ENCODE measurements at regions not wholly inside any gene's neighbourhood (a gene's known extent, or its start where the extent isn't known, plus 50 kb on each side); places are given as distances from the start of the nearest gene placed in this dataset.

DNA sequence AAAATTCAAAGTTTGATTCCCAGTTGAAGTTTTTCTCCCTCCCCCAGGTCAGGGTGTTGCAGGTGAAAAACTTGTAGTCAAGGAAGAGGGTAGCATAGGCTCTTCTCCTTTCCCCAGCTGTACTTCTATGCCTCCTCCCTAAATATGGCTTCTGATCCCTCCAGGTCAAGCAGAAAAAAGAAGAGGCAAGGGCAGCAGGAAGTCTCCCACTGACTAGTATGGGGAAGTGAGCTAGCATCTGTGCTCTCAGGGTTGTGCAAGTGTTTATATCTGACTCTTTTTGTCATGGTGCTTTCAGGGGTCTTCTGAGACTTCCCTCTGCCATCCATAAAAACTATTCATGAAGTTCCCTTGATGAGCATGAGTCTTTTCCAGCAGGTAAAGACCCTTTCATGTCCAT is 76.0 kb downstream of the ATPSCKMT start:
- no peak for DNase-seq

DNA sequence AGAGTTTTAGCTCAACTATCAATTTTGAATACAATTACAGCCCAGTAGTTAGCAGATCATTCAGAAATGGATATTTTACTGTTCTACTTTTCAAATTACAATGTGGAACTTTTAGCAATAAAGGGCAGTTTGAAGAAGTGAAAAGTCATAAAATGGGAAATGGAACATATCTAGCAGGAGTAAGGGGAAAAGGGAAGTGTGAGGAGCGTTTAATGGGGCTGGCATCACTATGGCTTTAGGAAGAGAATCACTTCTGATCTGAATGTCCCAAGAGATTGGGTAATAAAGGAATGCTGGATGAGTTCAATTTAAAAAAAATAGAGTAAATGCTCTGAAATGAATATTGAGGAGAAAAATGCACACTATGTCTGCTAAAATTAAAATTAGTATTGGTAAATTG is 77.4 kb downstream of the ATPSCKMT start:
- no peak for DNase-seq

DNA sequence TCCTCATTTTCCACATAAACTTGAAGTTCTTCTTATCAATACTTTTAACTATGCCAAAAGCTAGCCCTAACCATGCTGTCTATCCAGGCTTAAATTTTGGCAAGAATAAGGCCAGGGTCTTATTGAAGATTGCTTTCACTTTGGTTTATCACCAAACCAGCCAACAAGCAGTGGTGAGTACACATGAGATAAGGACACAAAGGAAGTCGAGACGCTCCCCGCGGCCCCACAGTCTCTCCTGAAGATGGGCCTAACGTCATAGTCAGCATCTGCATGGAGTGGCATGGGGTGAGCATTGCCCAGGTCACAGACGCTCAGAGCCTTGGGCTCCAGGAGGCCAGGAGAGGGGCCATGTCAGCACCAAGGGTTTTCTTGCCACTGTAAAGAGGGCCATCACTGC is 80.3 kb downstream of the ATPSCKMT start:
- DNase-seq = no peak

DNA sequence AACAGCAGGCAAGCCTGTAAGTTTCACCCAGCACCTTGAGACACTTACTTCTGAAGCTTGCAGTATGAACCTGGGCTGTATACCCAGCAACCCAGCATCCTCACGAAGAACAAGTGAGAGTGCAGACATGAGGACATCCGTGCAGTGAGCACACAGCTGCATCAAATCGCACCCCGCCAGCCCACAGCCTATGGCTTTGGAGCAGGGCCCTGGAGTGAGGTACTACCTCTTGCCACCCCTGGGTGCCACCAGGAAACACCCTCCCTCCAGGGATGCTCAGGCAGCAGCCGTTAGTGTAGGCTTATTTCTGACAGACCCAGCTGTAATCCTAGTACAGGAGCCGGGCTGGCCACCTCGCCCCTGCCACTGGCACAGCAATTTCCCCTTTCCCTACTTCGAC is 81.4 kb downstream of the ATPSCKMT start:
- DNase-seq = no peak

DNA sequence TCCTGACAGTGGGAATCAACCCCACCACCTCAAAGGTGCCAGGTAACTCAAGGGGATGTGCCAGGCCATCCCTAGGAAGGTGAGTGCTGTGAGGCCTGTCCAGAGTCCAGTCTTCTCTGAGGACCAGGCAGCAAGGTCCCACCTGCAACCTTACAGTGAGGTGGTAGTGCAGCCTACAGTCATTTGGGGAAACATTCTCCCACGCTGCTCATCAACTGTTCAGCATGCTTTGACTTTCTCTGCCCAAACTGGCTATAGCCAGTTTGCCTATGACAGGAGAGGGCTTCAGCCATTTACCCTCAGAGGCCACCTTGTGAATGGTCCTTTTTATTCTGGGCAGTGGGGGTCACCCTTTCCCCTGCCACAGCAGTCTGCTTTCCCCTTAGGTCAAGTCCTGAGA is 81.9 kb downstream of the ATPSCKMT start:
- no peak for DNase-seq

DNA sequence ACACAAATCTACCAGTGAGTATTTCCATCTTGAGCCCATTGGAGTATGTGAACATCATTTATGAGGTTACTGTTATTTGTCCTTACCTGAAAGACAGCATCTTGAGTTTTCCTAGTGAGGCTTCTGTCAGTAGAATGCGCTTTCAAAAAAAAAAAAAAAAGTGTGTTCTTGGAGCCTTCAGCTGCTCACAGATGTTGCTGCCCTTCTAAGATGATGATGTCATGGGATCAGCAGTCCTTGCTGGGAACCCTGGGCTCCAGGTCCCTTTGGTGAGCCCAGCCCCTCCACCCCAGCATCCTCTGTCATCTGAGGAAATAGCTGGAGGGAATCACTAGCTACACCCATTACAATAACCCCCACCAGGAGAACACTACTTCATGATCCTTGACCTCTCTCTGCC is 83.3 kb downstream of the ATPSCKMT start:
- DNase-seq = no peak

DNA sequence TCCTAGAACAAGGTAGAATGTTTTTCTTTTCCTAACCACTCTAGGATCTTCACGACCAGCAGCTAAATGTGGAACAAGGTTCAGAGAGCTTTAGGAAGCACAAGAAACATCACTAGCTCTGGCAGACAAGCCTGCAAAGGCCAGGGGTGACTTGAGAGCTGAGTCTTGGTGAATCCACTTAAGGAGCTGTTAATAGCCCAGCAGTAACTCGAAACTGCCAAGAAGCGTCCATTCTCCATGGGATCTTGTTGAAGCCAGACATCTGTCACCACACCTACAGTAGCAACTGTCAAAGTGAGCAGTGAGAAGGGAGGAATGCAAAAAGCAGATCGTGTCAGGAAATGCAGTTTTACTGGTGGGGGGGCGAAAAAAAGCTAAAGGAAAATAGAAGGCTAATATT is 87.2 kb downstream of the ATPSCKMT start:
- no peak for DNase-seq

DNA sequence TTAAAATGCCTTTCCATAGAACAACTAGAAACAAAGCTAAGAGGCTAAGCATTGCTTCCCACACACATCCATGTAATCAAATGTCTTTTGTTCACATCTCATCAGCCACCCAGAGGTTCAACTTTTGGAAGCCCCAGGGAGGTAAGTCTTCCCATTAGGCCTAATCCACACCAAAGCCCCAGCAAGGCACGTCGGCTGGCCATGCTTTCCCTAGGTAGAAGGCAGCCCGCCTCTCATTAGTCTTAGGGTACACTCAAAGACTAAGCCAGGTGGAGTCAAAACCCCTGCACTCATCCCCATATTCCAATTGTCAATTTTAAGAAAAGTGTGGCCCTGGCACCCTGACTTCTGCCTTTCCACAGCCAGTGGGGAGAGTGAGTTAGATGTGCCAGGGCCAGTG is 87.9 kb downstream of the ATPSCKMT start:
- no peak for DNase-seq

DNA sequence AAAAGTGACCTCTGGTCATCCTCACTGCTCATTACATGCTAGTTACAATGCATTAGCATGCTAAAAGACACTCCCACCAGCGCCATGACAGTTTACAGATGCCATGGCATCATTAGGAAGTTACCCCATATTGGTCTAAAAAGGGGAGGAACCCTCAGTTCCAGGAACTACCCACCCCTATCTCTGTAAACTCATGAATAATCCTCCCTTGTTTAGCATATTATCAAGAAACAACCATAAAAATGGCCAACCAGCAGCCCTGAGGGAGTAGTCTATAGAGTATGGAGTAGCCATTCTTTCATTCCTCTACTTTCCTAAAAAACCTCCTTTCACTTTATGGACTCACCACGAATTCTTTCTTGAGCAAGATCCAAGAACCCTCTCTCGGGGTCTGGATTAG is 89.4 kb downstream of the ATPSCKMT start:
- DNase-seq = no peak

DNA sequence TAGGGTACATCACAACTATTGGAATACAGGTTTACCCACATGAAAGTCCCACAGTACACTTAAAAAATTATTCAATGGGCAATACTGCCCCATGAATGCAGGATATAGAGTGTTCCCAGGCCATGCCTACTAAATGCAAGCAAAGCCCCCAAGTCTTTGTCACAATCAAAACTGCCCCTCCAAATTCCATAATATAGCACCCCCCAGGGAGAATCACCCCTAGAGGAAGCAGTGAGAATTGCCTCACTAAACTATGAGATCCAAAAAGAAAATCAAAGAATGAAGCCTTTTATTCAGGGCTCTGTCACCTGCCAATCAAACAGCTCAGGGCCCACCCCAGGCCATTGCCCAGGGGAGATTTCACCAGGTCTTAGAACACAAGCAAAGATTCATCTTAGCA is 90.8 kb downstream of the ATPSCKMT start:
- DNase-seq = no peak

DNA sequence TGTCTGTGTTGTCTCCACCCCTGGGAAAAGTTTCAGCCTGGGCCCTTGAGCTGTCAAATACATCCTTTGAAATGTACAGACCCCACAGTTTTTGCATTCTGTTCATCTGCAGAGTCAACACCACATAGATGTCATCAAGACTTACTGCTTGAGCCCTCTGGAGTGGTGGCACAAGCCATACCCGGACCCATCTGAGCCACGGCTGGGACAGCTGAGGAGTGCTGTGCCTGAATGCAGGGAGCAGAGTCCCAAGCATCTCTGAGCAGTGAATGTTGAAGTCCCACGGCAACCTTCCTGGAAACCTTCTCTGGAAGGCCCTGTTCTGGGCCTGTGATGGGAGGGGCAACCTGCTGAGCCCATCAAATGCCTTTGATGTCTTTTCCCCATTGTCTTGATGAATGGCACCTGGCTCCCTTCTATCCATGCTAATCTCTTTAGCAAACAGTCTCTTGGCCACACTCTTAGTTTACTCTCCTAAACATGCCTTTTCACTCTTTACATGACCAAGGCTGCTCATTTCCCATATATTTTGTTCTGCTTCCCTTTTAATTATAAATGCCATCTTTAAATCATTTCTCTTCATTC is 92.5 kb downstream of the ATPSCKMT start:
- DNase-seq = no peak

DNA sequence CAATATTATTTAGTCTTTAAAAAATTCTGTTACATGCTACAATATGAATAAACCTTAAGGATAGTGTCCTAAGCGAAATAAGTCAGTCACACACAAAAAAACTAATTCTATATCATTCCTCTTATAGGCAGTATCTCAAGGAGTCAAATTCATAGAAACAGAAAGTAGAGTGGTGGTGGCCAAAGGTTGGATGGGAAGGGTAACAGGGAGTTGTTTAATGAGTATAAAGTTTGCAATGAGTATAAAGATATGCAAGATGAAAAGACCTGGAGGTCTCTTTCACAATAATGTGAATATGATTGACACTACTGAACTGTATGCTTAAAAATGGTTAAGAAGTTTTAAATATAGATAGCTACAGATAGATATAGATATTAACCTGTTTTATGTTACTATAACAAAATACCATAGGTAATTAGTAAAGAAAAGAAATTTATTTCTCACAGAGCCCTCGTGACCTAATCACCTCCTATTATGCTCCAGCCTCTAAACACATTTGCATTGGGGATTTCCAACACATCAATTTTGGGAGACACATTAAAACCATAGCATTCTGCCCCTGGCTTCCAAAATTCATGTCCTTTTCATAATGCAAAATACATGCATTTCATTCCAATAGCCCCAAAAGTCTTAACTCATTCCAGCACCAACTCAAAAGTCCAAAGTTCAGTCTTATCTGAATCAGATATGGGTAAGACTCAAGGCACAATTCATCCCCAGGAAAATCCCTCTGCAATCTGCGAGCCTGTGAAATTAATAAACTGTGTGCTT is 93.6 kb downstream of the ATPSCKMT start:
- DNase-seq = no peak

DNA sequence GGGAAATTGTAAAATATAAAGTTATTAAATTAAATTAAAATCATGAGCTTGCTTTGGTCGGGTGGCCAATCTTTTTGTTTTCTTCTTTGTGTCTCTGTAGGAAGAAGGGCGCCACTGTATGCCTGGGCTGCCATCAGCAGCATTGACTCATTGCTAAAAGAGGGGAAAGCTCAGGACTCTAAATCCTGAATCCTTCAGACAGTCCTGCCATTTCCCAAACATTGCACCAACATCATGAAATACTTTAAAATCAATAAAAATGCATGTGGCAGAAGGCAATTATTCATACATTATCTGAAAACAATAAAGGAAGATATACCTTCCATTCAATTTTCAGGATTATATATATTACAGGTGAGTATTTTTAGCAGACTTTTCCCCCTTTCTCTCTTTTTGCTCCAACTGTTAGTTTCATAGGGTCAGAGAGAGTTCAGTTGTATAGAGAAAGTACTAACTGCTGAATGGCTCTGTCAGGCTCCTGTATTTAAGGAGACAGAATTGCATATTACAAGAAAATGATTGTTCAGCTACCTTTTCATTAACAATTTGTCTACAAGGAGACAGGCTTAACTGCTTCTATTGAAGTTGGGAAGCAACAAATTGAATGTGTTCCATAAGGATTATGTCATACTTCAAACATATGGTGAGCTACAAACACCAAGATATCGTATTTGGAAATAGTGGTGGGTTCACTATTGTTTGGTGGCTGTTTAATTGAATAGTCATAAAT is 95.7 kb downstream of the ATPSCKMT start:
- no peak for DNase-seq

DNA sequence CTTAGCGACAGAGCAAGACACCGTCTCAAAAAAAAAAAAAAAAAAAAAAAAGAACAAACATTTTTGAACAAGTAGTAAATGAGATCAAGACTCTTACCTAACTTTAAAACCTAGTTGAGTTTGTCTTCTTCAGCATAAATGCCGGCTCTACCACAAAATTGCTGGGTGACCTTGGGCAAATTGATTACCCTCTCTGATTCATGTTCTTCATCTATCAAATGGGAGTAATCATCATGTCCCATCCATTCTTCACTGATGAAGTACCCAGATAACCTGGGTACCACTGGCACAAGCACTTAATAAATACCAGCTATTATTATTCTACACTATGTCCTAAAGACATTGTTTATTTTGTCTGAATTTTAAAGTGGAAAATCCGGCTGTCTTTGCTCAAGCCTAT is 96.3 kb downstream of the ATPSCKMT start:
- DNase-seq = no peak

DNA sequence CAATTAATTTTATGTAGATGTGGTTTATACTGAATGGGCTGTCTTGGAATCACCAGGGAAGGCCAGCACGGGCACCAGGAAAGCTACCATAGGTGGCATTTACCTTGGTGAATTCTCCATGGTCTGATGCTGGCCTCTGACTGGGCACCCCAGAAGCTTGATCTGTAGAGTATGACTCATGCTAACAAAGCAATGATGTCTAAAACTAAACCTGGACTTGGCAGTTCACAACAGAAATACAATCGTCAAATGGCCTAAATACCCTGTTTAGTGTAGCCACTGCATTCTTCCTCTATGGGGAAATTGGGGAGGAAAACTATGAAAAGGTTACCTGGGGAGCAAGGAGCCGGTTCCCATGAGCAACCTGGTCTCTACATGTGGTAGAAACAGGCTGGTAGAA is 98.0 kb downstream of the ATPSCKMT start:
- DNase-seq = no peak

DNA sequence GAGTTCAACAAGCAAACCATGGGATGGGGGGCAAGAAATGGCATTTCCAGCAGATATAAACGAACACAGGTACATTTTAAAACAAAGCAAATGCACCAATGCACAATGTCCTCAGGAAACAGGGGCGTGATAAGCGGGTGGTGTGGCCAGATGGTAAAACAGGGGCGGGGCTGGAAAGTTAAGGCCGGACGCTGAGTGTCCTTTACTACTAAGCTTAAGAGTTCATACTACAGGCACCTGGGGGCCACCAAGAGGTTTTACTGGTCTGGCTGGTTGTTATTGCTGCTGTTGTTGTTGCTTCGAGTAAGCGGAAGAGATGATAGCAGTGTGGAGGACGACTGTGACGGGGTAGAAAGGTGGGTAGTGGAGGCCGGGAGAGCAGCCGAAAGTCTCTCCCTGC is 99.8 kb downstream of the ATPSCKMT start:
- DNase-seq = no peak

DNA sequence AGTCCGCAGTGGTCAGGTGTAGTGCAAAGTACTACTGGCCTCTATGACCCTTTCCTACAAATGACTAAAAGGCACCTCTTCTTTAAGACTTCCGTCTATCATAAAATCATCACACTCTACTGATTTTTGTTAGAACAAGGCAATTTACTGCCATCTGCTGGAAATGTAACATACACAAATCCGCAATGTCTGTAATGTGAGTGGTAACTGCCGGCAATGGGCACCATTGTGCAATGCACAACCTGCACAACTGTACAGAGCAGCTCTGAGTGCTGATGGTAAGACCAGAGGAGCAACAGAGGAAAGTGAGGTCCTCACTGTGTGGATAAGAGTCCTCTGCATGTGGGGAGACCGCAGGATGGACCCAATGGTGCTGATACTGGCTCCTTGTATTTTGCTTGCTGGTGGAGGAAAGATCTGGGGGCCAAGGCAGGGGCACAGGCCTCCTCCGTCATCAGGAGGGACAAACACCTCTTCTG is 103.7 kb downstream of the ATPSCKMT start:
- no peak for DNase-seq

DNA sequence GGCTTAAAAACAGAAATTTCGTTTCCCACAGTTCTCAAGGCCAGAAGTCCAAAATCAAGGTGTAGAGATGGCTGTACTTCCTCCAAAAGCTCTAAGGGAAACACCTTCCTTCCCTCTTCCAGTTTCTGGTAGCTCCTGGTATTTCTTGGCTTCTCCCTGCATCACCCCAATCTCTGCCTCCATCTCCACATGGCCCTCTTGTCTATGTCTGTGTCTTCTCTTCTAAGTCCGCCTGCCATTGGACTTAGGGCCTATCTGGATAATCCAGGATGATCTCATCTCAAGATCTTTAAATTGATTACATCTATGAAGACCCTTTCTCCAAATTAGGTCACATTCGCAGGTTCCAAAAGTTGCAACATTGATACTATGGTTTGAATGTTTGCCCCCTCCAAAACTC is 105.6 kb downstream of the ATPSCKMT start:
- DNase-seq = no peak

DNA sequence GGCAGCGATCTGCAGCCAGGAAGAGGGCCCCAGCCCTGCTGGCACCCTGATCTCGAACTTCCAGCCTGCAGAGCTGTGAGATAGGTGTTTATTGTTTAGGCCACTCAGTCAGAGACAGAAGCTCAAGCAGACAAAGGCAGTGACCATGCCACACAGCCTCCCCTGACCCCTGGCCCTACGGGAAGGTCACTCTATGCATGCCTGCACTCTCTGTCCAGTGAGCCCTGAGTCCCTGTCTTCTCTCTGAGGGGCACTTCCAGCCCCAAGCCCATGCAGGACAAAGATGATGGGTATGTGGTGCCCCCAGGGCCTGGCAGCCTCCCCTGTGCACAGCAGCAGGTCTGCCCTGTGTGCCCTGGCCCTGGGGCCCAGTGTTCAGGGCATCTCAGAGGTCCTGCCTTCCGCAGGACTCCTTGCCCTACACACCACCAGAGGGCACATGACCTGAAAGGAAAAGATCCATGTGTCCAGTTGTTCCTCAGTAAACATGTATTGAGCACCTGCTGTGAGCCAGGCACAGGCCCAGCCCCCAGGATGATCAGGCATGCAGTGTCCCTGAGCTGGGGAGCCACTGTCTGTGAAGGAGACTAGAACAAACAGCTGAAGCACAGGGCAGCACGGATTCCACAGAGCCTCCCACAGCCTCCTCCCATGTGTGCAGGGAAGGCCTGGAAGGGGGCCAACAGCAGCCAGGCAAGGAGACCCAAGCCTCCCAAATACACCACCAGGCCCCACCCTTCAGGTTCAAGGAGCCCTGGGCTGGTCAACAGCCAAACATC is 109.3 kb downstream of the ATPSCKMT start:
- DNase-seq = no peak

DNA sequence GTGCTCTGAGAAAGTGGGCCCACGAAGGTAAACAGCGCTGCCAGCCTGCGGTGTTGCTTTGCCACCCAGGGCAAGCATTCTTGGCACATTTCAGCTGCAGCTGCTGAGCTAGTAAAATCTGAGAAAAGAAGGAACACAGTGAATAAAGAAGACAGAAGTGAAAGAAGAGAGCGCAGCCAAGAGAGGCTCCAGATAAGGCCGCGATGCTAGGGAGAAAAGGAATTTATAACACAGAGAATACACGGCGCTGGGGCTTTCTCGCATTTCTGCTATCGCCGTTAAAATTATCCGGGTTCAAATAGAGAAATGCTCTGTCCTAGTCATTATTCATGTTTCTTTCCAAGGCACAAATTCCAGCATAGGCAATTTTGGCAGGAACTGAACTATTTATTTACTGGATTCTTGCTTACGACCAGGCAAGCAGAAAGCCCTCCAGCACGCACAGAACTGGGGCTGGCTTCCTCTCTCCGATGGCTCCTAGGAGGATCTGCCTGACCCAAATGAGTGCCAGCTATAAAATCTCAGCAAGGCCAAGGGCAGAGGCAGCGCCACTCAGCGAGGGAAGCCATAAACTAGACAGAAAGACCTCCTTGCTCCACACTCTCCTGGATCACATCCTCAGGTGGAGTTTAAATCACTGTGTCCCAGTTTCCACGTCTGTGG is 111.2 kb downstream of the ATPSCKMT start:
- DNase-seq = peak in 18 of 56 donors; percentile 13 to 47 (median 28)

DNA sequence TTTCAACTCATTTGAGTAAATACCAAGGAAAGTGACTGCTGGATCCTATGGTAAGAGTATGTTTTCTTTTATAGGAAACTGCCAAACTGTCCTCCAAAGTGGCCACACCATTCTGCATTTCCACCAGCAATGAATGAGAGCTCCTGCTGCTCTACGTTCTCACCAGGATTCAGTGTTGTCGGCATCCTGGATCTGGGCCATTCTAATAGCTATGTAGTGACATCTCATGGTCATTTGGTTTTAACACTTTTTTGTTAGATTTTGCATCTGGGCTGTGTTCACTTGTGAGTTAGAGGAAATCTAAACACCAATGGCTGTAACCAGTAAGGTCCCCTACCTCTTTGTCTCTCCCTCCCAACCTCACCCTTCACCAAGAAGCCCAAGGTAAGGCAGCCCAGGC is 115.9 kb downstream of the ATPSCKMT start:
- no peak for DNase-seq

Data from nucleus accumbens (tissue), 56 donors.